GM19099 (cell line): ENCODE measurements at regions not wholly inside any gene's neighbourhood (a gene's known extent, or its start where the extent isn't known, plus 50 kb on each side); places are given as distances from the start of the nearest gene placed in this dataset.

ENCODE experiments used
- POLR2A ChIP-seq: IDR thresholded peaks from 3 replicates; pipeline ENCODE4 v1.6.1; 2011; ENCODE audit warnings: low read depth; ENCODE audit not compliant: insufficient read length; ENCODE audit errors: extremely low read depth

GRCh38 chr2:34734042-34734441 is 1134.9 kb upstream of the FAM98A start:
- TF ChIP-seq POLR2A, result no peak

DNA sequence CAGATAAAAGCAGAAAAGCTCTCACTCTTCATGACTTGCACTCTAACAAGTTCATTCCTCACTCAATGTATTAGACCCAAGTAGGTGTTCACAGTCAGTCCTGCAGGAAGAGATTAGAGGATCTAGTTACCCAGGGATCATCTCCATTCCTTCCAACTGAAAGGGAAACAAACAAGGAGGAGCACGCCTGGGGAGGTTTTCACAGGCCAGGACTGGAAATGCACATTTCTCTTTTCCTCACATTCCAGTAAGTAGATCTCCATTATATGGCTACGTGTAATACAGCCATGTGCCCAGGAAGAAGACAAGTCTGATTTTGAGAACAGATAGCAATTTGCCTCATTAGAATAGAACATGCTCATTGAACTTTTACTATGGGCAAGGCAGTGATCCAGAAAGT is 1132.2 kb upstream of the FAM98A start:
- no peak for TF ChIP-seq POLR2A

DNA sequence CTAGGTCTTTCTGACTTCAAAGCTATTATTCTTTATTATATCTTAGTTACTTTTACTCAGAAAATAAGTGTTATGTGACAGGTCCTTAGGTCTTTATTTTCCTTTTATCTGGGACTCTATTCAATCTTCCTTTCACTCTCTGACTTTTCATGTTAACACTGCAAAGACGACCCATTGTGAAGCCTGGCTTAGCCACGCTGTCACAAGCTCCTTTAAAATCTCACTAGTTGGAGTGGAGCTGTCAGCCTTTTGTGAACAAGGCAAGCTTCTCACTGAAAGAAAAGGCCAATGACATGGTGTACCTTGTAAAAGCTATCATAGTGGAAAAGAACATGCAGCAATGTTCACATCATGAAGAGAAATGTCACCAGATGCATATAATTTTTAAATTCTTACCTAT is 1130.7 kb upstream of the FAM98A start:
- no peak for TF ChIP-seq POLR2A

DNA sequence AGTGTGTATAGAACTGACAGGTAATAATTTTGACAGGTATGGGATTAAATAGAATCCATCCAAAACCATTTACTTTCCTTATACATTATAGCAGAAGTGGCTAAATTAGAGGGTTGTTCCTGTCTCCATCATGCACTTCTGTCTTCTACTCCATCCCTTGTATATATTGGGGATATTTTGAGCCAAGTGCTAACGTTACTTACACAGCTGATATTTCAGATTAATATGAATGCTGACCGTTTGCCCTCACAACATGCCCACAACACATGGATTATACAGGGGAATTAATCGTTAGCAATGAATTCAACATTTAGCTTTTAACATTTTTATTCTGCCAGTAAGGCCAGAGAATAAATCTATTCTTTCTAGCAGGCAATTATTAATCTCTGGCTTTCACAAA is 1125.0 kb upstream of the FAM98A start:
- TF ChIP-seq POLR2A, result no peak

GRCh38 chr2:34723683-34724082 is 1124.6 kb upstream of the FAM98A start:
- no peak for TF ChIP-seq POLR2A

- no peak for TF ChIP-seq POLR2A
Measured at GRCh38 chr2:34719206-34719605, 1120.1 kb upstream of the FAM98A start.

DNA sequence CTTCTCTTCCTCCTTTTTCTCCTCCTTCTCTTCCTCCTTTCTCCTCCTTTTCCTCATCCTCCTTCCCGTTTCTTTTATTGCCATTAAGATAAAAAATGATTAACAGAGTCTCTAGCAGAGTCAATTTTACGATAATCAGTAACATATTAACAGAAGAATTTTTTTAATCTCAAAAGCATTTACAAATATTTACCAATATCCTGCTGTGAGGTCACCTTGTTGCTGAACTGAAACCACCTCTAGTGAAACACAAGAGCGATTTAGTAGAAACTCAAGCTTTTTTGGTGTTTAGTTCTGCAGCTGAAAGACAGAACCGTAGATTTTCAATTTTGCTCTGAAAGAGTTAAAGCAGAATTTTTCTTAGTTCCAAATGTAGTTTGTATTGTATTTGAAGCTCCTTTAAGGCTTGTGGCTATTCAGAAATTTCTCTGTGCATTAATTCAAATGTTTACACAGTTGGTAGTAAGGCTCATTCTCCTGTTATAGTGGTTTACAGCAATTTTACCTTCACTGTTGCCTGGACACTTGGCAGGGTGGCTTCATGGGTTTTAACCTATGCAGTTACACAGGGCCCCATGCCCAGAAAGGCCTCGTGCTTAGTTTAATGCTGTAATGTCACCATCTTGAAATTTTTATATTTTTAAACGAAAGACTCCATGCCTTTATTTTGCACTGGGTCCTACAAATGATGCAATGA is 1106.6 kb upstream of the FAM98A start:
- no peak for TF ChIP-seq POLR2A

GRCh38 chr2:34703292-34703691 is 1104.2 kb upstream of the FAM98A start:
- TF ChIP-seq POLR2A, result no peak

DNA sequence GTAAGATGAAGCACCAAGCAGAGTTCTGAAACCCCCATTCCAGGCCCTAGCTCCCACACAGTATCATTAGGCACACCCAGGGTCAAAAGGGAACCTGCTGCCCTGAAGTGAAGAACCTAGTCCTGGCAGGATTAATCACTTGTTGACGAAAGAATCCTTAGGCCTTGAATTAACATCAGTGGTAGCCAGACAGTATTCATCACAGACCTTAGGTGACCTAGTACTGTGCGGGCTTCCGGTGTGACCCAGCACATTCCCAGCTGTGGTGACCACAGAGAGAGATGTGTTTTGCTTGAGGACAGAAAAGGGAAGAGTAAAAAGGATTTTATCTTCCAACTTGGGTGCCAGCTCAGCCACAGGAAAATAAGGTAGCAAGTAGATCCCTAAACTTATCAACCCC is 1071.4 kb upstream of the FAM98A start:
- TF ChIP-seq POLR2A, result no peak

DNA sequence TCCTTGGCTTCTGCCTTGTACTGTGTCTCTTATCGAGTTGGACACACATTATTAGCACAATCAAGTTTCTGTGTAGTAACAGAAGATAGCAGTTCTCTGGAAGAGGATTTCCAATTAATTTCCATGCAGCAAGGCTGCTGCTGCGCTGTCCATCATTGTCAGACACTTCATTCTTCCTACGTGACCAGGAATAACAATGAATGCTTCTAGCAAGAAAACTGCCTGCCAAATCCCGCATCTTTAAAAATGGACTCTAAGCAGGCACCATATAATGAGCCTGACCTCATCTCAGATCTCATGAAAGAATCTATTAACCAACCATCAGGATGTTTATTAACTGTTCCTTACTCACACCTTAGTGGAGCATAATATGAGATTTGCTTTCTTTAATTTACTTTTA is 1067.7 kb upstream of the FAM98A start:
- TF ChIP-seq POLR2A, result no peak

DNA sequence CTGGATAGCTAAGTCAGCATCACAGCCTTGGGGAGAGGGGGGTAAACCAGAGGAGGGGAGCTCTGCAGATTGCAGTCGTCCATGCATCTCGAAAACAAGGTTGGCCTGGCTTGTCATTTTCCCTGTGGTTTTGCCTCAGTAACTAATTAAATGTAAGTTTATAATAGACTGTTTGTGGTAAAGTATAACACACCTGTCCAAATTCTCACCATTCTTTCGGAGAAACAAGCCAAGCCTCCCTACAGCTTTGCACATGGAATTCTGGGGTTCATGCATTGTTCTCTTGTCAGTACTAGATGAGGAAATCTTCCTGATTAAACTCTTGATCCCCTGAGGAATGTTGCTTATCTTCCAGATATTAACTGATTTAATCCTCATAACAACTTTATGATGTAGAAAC is 1065.2 kb upstream of the FAM98A start:
- TF ChIP-seq POLR2A, result no peak

GRCh38 chr2:34663314-34663713 is 1064.2 kb upstream of the FAM98A start:
- TF ChIP-seq POLR2A, result no peak

DNA sequence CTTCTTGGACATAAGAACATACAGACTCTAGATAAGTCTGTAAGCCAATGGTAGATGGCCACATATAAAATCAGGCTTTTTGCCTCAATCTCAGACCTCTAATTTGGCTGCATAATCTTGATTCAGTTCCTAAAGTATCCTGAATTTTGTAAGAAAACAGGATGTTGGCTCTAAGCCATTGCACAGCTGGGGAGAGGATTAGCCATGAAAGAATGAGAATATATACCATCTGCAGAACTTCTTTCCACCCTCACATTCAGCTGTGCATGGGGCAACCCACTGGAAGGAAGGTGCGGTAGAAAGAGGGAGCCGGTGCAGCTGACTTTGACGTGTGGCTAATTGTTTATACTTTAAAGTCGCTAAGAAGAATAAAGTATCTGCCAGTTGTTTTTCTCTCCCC is 1061.6 kb upstream of the FAM98A start:
- no peak for TF ChIP-seq POLR2A

GRCh38 chr2:34656632-34657031 is 1057.5 kb upstream of the FAM98A start:
- TF ChIP-seq POLR2A, result no peak

DNA sequence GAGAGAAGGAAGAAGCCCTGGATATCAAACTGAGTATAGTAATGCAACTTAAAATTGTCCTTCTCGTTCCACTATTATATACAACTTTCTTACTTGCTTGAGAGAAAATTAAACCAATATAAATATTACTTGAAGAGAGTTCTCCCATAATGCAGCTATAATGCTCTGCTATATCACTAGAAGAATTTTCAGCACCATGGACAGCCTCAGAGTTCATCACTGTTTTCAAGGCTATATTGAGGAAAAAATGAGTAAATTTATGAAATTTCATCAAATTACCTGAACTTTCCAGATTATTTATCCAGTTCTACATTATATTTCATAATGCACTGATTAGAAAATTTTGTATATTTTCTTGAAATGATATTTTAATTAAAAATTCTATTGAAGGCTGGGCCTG is 1053.5 kb upstream of the FAM98A start:
- no peak for TF ChIP-seq POLR2A

DNA sequence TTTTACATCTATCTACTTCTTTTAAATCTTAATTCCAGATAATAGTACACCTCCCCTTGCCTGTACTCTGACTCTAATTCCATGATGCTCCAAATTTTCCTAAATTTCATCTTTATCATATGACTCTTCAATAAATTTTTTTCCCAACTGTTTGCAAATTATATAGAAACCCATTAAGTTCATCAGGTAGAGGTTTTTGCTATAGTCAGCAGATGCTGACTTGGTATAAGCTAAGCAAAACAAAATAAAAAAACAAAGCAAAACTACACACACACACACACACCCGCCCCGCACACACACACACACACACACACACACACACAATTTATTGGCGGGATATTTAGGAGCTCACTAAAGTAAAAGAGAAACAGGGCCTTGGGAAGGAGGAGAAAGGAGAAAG is 1047.8 kb upstream of the FAM98A start:
- no peak for TF ChIP-seq POLR2A

GRCh38 chr2:34632327-34632726 is 1033.2 kb upstream of the FAM98A start:
- TF ChIP-seq POLR2A, result no peak
